Medulla oblongata (tissue), 1 donor: ENCODE measurements at regions not wholly inside any gene's neighbourhood (a gene's known extent, or its start where the extent isn't known, plus 50 kb on each side); places are given as distances from the start of the nearest gene placed in this dataset.
A peak's percentile ranks its signal among the peaks of the same experiment; 100 is the strongest.

Experiments
- DNase-seq: peaks from one replicate; pipeline ENCODE4 v3.0.0-alpha.2; 2015; ENCODE audit errors: extremely low spot score

- no peak for DNase-seq
Measured at GRCh38 chr5:87954121-87954520, 314.5 kb downstream of the TMEM161B start.

DNA sequence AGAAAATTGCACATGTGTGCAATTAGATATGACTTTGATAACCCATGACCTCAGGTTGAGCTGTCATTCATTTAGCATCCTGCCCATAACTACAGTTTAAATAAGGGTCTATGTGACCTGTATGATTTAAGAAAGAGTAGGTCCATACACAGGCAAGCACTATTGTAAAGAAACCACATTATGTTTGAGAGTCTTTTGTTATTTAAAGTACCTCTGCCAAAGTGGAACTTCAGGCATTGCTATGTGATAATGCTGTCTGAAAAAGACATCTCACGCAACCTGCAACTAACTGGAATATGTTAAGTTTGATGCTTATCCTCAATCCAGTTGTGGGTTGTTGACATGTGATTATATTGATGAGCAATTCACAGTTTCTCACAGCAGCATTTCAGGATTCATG lies 317.0 kb downstream of the TMEM161B start:
- no peak for DNase-seq

GRCh38 chr5:87949676-87950631 lies 318.7 kb downstream of the TMEM161B start:
- peak; percentile 82 for DNase-seq

- no peak for DNase-seq
Measured at GRCh38 chr5:87948486-87948885, 320.2 kb downstream of the TMEM161B start.

GRCh38 chr5:87946271-87946670 lies 322.4 kb downstream of the TMEM161B start:
- no peak for DNase-seq

GRCh38 chr5:87945286-87945650 lies 323.4 kb downstream of the TMEM161B start:
- DNase-seq: no peak

DNA sequence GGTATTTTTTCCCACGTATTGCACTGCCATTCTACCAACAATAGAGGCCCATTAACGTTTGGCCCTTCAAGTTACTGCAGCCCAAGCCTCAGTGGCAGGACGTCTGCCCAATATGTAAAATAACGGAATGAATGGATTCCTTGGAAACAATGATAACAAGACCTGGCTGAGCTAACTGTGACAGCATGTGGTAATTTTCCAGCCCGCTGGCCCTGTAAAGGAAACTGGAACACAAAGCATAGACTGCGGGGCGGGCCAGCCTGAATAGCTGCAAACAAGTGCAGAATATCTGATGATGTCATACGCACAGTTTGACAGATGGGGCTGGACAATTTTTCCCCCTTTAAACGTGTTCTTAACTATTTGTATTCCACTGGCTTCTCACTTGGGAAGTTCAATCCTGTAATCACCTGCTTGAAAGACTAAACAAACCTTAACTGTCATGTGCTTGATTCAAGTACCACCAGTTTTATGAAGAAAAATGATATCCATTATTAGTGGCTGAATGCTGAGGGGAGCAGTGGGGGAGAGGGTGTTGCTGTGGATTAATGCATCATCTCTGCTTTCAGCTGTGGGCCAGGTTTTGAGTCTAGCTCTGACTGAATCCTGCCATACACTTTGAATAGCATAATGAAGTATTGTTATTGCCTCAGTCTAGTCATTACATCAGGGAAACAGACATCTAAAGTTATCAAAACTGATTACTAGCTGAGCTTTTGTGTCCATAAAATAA lies 323.9 kb downstream of the TMEM161B start:
- DNase-seq: peak; percentile 94

DNA sequence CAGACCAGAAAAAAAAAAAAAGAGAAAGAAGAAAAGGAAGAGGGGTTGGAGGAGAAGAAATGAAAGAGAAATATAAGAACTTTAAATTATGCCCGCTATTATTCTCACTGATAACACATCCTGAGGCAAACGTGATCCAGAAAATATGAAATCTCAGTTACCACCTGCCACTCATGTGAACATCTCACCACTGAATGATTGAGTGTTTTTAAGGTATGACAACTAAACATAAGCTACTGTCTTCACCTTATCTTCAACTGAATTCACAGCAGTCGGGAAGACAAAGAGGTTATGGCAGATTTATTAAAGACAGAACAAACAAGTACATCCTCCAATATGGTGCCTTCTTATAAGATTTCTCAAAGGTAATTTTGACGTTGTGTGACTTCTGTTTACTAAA lies 327.9 kb downstream of the TMEM161B start:
- DNase-seq: no peak

- no peak for DNase-seq
Measured at GRCh38 chr5:87936667-87937066, 332.0 kb downstream of the TMEM161B start.

DNA sequence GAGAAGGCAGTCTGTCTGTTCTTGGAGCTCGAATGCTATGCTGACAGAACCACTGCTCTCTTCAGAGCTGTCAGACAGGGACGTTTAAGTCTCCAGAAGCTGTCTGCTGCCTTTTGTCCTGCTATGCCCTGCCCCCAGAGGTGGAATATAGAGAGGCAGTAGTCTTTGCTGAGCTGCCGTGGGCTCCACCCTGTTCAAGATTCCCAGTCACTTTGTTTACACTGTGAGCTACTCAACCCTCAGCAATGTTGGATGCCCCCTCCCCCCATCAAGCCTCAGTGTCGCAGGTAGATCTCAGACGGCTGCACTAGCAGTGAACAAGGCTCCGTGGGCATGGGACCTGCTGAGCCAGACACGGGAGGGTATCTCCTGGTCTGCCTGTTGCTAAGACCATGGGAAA lies 344.2 kb downstream of the TMEM161B start:
- no peak for DNase-seq

GRCh38 chr5:87916320-87916719 lies 352.3 kb downstream of the TMEM161B start:
- DNase-seq: no peak

- no peak for DNase-seq
Measured at GRCh38 chr5:87912419-87912818, 356.2 kb downstream of the TMEM161B start.

- no peak for DNase-seq
Measured at GRCh38 chr5:87909382-87909781, 359.3 kb downstream of the TMEM161B start.

DNA sequence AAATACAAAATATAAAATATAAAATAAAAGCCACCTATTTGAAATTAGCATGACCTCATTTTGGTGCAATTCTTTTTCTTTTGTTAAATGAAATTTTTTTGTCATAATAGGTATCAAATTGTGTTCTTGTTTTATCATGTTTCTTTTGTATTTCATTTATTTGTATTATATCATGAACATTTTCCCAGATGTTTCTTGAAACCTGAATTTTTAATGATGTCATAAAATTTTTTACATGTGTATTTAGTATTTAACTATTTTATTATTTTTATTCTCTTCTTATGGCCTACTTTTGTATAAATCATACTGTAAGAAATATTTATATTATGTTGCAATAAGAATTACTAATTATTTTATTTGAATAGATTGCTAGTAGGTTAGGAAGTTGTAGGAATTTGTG lies 361.7 kb downstream of the TMEM161B start:
- no peak for DNase-seq

DNA sequence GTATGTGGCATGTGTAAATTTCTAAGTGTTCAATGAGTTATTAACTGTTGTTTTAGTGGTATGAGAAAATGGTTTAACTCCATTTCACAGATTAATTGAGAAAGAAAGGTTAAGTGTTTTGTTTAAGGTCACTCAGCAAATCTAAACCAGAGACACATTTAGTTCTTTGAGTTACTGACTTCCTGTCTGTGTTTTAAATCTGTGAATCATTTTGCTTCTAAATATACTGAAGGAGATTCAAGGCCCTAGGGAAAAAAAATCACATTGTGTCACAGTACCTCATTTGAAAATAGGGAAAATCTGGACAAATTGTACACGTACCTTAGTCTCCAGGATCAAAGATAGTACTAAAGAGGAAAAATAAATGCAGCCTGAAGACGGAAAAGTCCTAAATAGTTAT lies 368.2 kb downstream of the TMEM161B start:
- DNase-seq: peak; percentile 16

GRCh38 chr5:87899721-87900131 lies 368.9 kb downstream of the TMEM161B start:
- peak; percentile 93 for DNase-seq

DNA sequence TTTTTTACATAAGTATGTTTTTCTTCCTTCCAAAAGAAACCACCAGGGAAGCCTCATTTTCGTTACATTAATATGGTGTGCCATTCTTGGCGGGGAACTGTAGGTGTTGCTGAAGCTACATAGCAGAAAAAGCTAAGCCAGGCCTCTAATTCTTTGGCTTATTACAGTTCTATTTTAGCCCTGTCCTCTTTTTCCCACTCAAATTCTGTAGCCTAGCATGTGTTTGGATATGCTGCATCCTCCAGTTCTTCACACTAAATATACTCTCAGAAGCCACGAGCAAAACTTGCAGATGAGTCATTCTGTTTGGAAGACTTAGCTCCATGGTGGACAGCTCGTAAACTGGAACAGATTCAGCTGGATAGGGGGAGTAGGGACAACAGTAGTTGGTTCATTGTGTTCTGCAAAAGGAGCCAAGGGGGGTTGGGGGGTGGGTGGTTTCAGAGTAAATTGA lies 369.4 kb downstream of the TMEM161B start:
- peak; percentile 80 for DNase-seq

DNA sequence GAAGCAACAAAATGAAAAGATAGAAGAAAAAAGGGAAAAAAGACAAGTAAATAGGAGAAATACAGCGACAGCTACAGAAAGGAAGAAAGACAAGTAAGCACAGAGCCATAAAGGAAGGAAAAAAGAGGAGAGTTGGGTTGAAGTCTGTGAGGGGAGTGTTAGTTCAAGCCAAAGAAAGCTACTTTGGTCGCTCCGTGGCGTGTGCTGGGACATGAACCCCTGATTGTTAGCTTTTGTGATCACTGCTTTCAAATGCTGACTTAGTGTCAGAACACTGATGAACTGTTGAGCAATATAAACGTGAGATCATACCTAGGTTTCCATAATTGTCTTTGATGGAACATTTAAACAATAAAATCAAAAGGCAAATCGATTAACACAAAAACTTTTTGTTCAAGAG lies 370.1 kb downstream of the TMEM161B start:
- peak; percentile 34 for DNase-seq

DNA sequence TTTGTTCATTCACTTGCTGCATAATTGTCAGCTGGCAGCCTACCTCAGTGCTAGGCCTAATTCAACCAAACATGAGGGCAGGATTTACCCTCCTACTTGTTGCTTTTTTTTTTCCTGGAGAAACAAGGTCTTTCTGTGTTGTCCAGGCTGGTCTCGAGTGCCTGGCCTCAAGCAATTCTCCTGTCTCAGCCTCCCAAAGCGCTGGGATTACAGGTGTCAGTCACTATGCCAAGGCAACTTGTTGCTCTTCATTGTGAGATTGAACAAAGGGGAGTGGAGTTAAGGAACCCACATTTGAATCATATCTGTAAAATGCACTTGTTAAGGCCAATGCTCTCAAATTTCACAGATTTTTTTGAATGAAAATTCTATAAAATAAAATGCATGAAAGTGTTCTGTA lies 380.5 kb downstream of the TMEM161B start:
- DNase-seq: no peak

GRCh38 chr5:87887247-87887646 lies 381.4 kb downstream of the TMEM161B start:
- DNase-seq: no peak

DNA sequence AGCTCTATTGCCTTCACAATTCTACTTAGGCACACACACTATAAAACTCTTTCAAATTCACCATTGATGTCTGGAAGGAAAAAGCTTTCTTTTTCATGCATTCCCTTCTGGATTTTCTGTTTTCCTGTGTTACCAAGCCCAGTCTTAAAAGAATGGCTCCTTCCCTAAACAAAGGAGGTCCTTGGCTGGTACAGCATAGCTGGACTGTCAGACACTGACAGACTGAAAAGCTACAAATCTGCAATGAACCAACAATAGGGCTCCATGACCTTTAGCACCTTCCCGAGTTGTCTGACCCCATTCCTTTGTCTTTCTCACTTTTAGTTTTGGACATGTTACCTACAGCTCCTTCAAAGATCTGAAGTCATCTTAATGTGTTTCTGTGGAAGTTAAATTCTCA lies 382.5 kb downstream of the TMEM161B start:
- DNase-seq: peak; percentile 38

GRCh38 chr5:87885758-87886157 lies 382.9 kb downstream of the TMEM161B start:
- peak; percentile 38 for DNase-seq

- no peak for DNase-seq
Measured at GRCh38 chr5:87877495-87877894, 391.1 kb downstream of the TMEM161B start.
